CD1c-positive myeloid dendritic cell (primary cell): ENCODE measurements at regions not wholly inside any gene's neighbourhood (a gene's known extent, or its start where the extent isn't known, plus 50 kb on each side); places are given as distances from the start of the nearest gene placed in this dataset.
"Not testable (repeated sequence)": the region's sequence is repeated elsewhere in the genome, so short reads cannot be mapped to it uniquely, and the experiment has no call there.

Experiments
- DNase-seq: peaks from one replicate; pipeline ENCODE4 v3.0.0-alpha.2; 2016; ENCODE audit errors: extremely low spot score

DNA sequence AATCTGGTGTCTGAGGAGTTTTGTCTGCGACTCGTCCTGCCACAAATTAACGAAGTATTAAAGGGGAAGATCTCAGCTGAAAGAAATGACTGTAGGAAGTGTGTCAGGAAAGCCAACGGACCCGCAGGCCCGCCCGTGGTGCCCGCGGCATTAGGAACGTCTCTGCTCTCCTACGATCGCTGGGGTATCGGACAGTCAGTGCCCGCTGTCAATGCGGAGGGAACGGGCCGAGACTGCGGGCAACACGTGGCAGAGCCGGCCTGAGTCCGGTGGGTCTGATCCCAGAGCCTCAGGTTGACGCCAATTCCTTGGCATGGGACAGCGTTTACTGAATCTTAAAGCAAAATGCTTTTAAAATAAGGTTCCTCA lies 128.7 kb downstream of the KBTBD2 start:
- DNase-seq, result peak; percentile 9

DNA sequence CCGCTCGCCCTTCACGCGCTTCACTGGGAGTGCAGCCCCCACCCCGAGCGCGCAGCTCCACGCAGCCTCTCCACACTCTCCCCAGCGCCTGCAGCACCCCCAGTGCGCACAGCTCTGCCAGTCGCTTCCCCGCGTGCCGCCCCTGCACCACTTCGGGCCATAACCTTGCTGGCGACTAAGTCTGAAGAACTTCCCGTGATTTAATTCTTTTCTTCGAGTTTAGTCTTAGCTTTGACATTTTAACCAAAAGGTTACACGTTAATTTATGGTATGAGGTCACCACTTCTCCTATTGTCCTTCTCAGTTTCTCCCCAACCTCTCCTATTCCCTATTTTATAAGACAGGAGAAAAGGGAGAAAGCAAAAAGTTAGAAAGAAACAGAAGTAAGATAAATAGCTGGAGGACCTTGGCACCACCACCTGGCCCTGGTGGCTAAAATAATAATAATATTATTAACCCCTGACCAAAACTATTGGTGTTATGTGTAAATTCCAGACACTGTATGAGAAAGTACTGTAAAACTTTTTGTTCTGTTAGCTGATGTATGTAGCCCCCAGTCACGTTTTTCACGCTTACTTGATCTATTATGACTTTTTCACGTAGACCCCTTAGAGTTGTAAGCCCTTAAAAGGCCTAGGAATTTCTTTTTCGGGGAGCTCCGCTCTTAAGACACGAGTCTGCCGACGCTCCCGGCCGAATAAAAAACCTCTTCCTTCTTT lies 129.2 kb downstream of the KBTBD2 start:
- peak; percentile 10 for DNase-seq

DNA sequence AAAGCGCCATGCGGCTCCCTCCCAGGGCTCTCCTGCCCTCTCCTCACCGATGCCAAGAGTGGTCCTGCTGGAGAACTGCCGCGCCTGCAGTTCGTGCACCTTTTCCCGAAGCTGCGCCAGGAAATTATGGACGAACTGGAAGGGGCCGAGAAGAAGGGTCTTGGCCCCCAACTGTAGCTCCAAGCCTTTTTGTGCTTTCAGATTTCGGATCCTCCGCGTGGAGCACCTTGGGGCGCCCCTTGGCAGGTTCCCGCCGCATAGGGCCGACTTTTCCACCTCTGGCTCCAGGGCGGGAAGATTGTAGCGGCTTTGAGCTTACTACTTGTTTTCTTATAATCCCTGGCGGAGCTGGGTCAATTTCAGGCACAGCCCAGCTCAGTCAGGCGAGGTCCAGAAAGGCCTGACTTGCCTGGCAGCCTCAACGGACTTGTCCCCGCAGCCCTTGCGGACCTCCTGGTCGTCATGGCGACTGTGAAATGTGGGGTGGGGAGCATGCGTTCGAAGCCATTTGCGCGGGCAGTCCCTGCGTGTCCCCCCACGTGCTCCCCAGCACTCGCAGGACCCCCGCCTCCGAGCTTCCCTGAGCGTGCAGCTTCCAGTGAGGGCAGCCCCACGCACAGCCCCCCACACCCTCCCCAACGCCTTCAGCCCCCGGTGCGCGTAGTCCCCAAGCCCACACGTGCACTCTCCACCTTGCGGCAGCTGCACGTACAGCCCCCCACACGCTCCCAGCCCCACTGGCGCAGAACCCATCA lies 129.9 kb downstream of the KBTBD2 start:
- DNase-seq, result no peak

DNA sequence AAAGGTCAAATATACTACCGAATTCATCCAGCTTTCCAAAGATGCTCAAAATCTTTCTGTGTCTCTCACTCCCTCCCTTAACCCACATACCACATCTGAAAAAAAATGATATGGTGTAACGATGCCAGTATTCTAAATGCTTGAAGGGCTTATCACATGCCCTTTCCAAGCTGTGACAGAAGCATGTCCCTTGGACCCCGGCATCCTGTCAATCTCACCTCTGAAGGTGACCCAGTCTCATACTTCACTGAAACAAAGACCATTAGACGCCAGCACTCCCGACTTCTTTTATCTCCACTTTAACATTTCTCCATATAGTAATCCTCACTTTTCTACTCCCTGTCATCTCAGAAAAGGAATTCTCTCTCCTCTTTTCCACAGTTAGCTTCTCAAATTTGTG lies 130.8 kb downstream of the KBTBD2 start:
- DNase-seq, result not testable (repeated sequence)

DNA sequence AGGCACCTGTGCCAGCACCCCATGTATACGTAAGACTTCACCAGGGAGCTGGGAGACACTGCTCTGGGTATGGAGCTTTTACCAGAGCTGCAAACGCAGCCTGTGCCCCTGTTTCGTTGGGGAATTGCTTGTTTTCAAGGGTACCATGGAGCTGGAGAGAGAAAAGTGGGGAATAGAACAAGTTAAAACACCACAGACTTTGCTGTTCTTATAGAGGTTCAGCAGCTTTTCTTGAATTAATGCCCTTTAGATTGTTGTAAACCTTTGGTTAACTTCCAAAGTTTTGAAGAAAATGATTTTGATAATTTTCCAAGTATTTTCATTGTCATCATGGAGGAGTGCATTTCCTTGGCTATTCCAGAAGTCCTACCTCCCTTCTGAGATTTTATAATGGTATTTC lies 131.7 kb downstream of the KBTBD2 start:
- not testable (repeated sequence) for DNase-seq

DNA sequence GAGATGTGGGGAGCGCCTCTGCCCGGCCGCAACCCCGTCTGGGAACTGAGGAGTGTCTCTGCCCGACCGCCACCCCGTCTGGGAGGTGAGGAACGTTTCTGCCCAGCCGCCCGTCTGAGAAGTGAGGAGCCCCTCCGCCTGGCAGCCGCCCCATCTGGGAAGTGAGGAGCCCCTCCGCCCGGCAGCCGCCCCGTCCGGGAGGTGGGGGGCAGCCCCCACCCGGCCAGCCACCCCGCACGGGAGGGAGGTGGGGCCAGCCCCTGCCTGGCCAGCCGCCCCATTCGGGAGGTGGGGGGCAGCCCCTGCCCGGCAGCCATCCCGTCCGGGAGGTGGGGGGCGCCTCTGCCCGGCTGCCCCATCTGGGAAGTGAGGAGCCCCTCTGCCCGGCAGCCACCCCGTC lies 137.7 kb downstream of the KBTBD2 start:
- not testable (repeated sequence) for DNase-seq

DNA sequence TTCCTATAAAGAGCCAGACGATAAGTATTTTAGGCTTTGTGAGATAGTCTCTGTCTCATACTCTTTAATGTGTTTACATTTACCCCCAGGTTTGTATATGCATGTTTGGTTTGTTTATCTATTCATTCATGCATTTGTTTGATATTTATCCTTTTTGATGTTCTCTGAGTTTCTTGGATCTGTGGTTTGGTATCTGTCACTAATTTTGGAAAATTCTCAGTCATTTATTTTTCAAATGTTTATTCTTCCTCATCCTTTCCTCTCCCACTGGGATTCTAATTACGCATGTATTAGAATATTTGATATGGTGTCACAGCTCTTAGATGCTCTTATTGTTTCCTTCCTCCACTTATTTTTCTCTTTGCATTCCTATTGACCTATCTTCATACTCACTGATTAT lies 143.2 kb downstream of the KBTBD2 start:
- not testable (repeated sequence) for DNase-seq

DNA sequence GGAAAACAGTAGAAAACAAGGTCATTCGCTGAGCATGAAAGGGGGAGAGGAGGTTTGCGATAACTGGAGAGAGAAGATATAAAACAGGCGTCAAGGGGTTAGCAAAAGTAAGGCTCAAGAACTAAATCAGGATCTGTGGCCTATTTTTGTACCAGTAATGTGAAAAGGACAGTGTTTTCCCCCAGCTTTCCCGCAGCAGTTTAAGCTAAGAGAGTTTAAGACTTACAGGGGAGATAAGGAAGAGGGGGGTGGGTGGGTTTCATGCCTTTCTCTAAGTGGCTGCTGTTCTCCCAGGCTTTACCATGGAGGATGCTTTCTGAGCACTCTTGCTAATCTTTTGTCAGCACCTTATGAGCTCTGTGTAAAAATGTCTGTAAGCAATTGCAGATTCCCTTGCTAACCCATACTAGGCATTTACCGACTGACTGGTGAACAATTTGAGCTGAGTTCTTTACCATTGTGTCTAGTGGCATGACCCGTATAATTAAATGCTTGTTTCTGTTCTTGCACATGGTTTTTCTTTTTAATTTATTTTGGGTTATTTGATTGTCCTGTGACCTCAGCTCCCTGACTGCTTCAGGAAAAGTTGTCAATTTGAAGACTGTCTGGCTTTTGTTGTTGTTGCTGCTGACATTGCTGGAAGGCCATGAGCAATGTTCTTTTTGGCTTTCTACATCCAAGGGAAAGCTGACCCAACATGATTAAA lies 144.0 kb downstream of the KBTBD2 start:
- not testable (repeated sequence) for DNase-seq

DNA sequence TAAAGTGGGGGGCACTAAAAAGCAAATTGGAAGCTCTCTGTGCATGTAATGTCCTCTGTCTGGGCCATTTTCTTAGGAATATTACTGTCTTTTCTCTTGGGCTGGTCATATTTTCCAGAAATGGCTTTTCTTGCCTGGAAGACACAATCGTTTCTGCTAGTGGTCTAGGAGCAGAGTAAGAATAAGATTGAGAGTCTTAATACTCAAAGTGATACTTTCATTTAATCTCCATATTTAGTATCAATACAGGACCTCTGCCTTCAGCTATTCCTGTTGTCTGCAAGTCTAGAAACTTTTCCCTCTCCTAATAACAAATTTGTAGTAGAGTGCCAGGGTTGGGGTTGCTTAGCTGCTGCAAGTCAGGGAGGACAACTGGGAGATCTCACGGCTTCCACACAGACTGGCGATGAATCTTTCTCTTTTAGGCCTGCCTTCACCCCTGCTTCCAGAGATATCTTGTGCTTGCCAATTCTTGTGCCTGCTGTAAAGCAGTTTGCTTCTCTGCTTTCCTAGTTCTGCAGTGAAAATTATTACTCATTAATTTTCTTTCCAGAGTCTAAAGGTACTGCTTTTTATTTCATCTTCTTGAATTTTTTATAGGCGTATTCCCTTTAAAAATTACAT lies 149.6 kb downstream of the KBTBD2 start:
- DNase-seq, result not testable (repeated sequence)

DNA sequence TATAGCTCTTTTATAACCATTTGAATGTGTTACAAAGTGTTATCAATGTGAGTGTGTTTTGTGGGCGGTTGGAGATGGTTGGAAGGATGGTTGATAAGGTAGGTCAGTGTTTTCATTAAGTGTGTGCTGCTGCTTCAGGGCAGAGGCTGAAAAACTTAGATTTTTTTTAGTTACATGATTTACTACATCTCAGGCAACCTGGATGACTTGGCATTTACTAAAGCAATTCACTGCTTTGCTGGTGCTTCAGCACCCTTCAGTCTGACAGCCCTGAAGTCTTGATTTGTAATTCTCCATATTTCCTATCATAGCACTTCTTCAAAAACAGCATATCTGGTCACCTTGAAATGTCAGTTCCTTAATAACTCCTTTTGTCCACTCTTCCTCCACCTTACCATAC lies 151.8 kb downstream of the KBTBD2 start:
- not testable (repeated sequence) for DNase-seq

DNA sequence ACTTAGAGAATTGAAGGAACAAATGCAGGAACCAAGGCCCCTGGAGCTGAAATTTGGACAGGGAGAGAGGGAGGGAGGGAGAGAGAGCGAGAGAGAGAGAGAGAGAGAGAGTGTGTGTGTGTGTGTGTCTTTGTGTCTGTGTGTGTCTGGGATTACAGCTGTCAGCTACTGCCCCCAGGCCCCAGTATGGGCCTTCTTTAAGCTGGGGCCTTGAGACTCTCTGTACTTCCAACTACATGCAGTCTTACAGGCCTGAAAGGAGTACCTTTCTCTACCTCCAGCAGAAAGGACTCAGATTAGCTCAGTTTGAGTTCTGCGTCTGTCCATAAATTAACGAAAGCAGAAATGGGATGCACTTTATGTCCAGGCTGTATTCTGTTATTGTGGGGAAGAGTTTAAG lies 153.2 kb downstream of the KBTBD2 start:
- DNase-seq, result not testable (repeated sequence)

DNA sequence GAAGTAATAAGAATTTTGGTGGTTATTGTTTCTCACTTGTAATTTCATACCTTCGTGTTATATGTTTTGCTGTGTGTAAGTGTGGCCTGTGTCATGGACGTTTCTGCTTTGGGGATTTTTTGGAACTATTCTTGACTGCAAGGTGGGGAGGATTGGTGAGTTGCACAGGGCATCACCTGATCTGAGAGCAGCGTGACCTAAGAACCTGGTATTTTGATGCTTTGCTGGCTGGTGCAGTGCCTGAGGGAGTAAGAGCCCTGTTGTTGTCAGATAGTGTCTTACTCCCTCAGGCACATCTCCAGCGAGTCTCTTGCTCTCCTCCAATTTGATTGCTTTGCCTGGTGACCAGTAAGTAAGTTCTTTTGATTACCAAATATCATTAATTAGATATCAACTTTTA lies 158.8 kb downstream of the KBTBD2 start:
- not testable (repeated sequence) for DNase-seq

DNA sequence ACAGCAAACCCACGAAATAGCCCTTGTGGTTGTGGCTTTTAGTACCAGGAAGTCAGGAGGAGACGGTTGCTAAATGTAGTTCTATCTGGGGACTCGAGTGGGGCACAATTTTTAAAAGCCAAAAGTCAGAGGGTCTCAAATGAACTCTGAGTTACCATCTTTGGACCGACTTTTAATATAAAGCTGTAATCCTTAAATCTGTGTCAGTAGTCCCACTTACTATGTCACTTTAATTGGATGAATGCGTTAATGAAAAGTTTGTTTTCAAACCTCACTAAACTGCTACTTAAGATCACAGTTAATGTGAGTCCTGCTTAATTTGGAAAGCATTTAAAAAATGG lies 162.3 kb downstream of the KBTBD2 start:
- not testable (repeated sequence) for DNase-seq

DNA sequence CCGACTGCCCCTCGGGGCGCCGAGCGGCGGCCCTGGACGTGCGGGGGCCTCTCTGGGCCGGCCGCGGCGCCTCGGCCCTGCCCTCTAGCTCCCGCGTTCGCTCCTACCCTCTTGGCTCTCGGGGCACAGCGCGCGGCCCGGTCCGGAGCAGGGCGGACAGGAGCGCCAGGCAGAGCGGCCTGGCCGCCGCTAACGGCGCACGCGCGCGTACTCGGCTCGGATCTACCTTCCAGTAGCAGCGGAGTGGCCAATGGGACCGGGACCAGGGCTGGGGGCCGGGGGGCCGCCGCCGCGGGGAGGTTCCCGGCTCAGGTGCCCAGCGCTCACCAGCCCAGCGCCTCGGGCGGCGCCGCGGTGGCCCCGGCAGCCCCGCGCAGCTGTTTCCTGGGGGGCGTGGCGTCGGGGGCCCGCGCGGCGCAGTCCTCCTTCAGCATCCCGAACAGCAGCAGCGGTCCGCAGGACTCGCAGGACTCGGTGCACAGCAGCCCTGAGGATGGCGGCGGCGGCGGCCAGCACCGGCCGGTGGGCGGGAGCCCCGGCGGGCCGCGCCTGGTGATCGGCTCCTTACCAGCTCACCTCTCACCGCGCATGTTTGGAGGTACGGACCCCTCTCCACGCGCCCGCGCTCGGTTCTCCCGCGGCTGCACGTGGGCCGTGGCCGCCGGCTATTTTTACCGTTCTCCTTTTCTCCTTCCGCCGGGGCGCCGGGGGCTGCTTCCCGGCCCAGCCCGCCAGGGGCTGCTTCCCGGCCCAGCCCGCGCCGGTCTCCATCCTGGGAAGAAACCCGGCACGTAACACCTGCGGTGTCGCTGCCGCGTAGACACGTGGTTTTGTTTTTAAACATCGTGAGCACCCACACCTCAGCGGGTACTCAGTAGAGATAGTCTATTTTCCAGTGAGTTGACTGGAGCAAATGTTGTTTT lies 162.9 kb downstream of the KBTBD2 start:
- peak; percentile 51 for DNase-seq

DNA sequence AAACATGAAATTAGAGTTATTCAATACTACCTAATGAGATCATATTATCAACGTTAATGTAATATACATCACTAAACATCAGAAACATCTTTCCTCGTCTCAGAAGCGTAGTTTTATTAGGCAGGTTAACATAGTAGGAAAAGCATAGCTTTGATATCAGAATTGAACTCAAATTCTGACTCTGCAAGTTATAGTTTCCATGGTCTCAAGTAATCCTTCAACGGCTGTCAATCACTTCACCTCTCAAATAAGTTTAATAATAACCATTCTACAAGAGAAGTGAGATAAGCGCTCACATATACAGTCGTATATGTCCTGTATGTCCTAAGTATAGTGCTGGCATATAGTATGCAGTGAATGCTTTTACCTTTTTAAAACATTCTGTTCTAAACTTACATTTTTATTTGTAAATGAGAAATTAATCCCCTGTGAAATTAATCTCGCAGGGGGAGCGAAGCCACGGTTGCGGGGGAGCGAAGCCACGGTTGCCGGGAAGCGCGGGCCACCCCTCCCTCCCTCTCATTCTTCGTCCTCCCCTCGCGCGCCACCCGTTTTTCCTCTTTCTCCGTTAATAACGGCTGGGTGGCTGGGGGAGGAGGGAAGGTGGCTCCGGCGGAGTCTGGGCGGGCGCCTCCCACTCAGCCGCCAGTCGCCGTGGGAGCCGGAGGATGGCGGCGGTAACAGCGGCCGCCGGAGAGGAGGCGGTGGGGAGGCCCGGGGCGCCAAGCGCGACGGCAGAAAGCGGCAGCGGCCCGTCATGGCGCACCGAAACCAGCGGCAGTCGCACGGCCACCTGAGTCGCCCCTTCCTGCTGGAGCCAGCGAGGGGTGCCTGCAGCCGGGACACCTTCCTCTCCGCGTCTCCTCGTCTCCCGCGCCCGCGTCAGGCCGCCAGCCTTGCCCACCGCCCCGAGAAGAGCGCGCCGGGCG lies 163.8 kb downstream of the KBTBD2 start:
- peak; percentile 60 for DNase-seq

DNA sequence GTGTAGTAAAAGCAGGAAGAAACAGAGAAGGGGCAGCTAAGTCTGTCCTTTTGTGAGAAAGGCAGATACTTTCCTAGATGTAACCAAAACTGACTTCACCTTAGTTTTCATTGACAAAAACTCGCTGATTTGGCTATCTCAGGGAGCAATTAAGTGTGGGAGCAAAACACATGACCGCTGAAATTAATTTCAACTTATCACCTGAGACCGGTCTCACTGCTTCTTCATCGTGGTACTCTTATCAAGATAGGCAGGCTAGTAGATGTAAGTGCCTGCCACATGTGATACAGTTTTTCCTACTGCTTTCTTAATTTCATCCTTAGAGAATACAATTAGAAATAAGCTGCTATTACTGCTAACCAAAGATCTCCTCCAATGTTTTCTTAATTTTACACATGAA lies 168.7 kb downstream of the KBTBD2 start:
- not testable (repeated sequence) for DNase-seq

DNA sequence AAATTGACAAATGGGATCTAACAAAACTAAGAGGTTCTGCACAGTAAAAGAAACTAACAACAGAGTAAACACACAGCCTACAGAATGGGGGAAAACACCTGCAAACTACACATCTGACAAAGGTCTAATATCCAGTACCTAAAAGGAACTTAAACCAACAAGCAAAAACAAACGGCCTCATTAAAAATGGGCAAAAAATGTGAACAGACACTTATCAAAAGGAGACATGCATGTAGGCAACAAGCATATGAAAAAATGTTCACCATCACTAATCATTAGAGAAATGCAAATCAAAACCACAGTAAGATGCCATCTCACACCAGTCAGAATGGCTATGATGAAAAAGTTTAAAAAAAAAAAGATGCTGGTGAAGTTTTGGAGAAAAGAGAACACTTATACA lies 197.4 kb downstream of the KBTBD2 start:
- DNase-seq, result no peak

DNA sequence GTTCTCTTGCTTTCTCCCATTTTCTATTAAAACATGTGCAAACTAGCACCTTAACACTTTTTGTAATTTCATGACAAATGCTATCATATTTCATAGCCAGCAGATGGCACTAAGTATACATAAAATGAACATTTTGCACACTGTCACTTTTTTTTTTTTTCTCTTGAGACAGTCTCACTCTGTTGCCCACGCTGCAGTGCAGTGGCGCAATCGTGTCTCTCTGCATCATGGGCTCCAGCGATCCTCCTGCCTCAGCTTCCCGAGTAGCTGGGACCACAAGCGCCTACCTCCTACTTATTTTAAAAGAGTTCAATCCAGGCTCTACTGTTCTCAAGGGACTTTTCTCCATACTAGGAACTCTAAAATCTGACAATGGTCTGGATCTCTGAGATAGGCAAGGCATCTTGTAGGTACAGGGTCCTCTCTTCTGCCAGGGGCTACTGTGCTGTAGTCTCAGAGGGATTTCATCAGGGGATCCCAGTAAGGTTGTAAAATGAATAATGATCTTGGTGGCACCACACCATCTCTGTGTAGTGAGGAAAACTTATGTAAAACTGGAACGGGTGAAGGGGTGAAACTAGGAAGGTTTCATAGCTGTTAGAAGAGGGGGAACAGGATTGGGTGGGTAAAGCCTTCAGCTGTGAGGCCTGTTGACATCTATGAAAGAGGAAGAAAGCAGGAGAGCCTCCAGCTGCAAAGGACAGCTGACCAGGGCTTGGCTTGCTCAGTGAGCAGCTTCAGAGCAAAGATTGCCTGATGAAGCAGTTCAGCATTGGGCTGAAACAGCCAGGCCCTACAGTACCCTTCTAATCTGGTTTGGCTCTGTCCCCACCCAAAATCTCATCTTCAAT lies 196.9 kb downstream of the AVL9 start:
- DNase-seq, result peak; percentile 68

DNA sequence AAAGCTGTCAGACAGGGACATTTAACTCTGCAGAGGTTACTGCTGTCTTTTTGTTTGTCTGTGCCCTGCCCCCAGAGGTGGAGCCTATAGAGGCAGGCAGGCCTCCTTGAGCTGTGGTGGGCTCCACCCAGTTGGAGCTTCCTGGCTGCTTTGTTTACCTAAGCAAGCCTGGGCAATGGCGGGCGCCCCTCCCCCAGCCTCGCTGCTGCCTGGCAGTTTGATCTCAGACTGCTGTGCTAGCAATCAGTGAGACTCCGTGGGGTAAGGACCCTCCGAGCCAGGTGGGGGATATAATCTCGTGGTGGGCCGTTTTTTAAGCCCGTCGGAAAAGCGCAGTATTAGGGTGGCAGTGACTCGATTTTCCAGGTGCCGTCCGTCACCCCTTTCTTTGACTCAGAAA lies 192.8 kb downstream of the AVL9 start:
- not testable (repeated sequence) for DNase-seq
